GM10266 (cell line): ENCODE measurements at regions not wholly inside any gene's neighbourhood (a gene's known extent, or its start where the extent isn't known, plus 50 kb on each side); places are given as distances from the start of the nearest gene placed in this dataset.

Source experiments
- DNase-seq: peaks from one replicate; pipeline ENCODE4 v3.0.0; 2012; ENCODE audit errors: extremely low spot score
- TF ChIP-seq, protein P1 (sequence below): IDR thresholded peaks from 2 replicates; pipeline ENCODE4 v1.5.1; 2012; ENCODE audit warnings: mild to moderate bottlenecking, low read depth; ENCODE audit not compliant: control insufficient read depth, insufficient read depth; ENCODE audit errors: missing control alignments

DNA sequence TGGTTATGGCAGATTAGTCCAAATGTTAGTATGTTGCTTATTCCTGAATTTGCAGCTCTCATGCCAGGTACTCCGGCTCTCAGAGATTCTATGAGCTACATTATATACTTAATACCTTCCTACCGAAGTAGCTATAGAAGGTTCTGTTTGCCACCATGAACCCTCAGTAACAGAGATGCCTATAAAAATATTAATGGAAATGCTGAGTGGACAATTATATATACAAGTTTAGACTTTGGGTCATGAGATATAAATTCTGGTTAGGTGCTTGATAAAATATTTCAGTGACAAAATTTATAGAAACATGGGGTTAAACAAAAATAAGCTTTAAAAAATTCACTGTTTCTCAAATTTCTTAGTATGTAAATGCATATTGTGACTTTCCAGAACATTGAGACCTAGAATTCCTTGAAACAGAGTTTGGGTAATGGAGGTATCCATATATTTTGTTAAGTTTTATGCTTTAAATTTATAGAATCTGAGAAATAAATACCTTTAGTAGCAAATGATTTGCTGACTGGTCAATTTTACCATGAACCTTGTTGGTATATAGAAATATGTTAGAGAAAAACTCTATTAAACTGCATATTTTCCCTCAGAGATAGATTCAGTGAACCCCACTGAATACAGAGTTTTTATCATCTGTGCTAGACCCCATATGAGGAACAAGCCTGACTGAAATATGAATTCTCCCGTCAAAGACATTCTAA is 533.5 kb downstream of the SH2D4B start:
- TF ChIP-seq, protein P1, sequence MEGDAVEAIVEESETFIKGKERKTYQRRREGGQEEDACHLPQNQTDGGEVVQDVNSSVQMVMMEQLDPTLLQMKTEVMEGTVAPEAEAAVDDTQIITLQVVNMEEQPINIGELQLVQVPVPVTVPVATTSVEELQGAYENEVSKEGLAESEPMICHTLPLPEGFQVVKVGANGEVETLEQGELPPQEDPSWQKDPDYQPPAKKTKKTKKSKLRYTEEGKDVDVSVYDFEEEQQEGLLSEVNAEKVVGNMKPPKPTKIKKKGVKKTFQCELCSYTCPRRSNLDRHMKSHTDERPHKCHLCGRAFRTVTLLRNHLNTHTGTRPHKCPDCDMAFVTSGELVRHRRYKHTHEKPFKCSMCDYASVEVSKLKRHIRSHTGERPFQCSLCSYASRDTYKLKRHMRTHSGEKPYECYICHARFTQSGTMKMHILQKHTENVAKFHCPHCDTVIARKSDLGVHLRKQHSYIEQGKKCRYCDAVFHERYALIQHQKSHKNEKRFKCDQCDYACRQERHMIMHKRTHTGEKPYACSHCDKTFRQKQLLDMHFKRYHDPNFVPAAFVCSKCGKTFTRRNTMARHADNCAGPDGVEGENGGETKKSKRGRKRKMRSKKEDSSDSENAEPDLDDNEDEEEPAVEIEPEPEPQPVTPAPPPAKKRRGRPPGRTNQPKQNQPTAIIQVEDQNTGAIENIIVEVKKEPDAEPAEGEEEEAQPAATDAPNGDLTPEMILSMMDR, result no peak
- DNase-seq, result no peak

- no peak for DNase-seq
- TF ChIP-seq, protein P1, result no peak
These were observed 535.5 kb downstream of the SH2D4B start for GRCh38 chr10:81073155-81073554.

GRCh38 chr10:81081887-81082620 is 544.4 kb downstream of the SH2D4B start:
- TF ChIP-seq, protein P1, result peak; percentile 47
- DNase-seq, result no peak

GRCh38 chr10:81082621-81083376 is 545.1 kb downstream of the SH2D4B start:
- TF ChIP-seq, protein P1, result no peak
- DNase-seq, result no peak

GRCh38 chr10:81093056-81093455 is 555.4 kb downstream of the SH2D4B start:
- TF ChIP-seq, protein P1, result no peak

GRCh38 chr10:81095238-81095637 is 557.5 kb downstream of the SH2D4B start:
- no peak for DNase-seq
- TF ChIP-seq, protein P1, result no peak

More at GRCh38 chr10:81093056-81093455, 555.4 kb downstream of the SH2D4B start:
- no peak for DNase-seq

DNA sequence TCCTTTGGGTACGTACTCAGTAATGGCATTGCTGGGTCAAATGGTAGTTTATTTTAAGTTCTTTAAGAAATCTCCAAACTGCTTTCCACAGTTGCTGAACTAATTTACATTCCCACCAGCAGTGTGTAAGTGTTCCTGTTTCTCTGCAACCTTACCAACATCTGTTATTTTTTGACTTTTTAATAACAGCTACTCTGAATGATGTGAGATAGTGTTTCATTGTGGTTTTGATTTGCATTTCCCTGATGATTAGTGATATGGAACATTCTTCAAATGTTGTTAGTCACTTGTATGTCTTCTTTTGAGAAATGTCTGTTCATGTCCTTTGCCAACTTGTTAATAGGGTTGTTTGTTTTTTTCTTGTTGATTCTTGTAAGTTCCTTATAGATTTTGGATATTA is 558.9 kb downstream of the SH2D4B start:
- no peak for DNase-seq
- TF ChIP-seq, protein P1, result no peak
